Karpas-422 (cell line): ENCODE measurements at regions not wholly inside any gene's neighbourhood (a gene's known extent, or its start where the extent isn't known, plus 50 kb on each side); places are given as distances from the start of the nearest gene placed in this dataset.

Source experiments
- DNase-seq: peaks from one replicate; pipeline ENCODE4 v3.0.0-alpha.2; 2015
- H2AFZ ChIP-seq: fragments of 200-600 bp; sonication (generic); 2 replicates; pipeline ENCODE4 v1.6.1; 2014; ENCODE audit warnings: antibody characterized with exemption, low read length, mixed read lengths
- H3K27ac ChIP-seq: fragments of 200-600 bp; sonication (generic); 2 replicates; pipeline ENCODE4 v1.5.1; 2014; ENCODE audit warnings: mild to moderate bottlenecking, low read length, moderate library complexity
- H3K27me3 ChIP-seq: fragments of 200-600 bp; sonication (generic); 2 replicates; pipeline ENCODE4 v1.6.1; 2014; ENCODE audit warnings: low read length, mixed read lengths
- H3K36me3 ChIP-seq: fragments of 200-600 bp; sonication (generic); 2 replicates; pipeline ENCODE4 v1.6.1; 2014; ENCODE audit warnings: low read length, mixed read lengths; ENCODE audit not compliant: insufficient read depth
- H3K4me1 ChIP-seq: fragments of 200-600 bp; sonication (generic); 2 replicates; pipeline ENCODE4 v1.6.1; 2014; ENCODE audit warnings: mild to moderate bottlenecking, low read length, mixed read lengths
- H3K4me2 ChIP-seq: fragments of 200-600 bp; sonication (generic); 2 replicates; pipeline ENCODE4 v1.6.1; 2014; ENCODE audit warnings: low read length, low read depth, mild to moderate bottlenecking; ENCODE audit not compliant: poor library complexity, severe bottlenecking
- H3K4me3 ChIP-seq: fragments of 200-600 bp; sonication (generic); 2 replicates; pipeline ENCODE4 v1.5.1; 2014; ENCODE audit warnings: mild to moderate bottlenecking, antibody characterized with exemption, low read length, mixed read lengths
- H3K79me2 ChIP-seq: fragments of 200-600 bp; sonication (generic); 2 replicates; pipeline ENCODE4 v1.6.1; 2014; ENCODE audit warnings: mild to moderate bottlenecking, low read length, mixed read lengths
- H3K9ac ChIP-seq: fragments of 200-600 bp; sonication (generic); 2 replicates; pipeline ENCODE4 v1.6.0; 2014; ENCODE audit warnings: low read length
- H3K9me2 ChIP-seq: fragments of 200-600 bp; sonication (generic), shearing (Covaris generic); replicated peaks from 2 replicates; pipeline ENCODE4 v1.6.0; 2014; ENCODE audit warnings: mild to moderate bottlenecking, low read length, moderate library complexity; ENCODE audit not compliant: insufficient read depth
- H3K9me3 ChIP-seq: fragments of 300-700, 200-600 bp; sonication (generic); 2 replicates; pipeline ENCODE4 v1.6.1; 2014; ENCODE audit warnings: low read length, mixed read lengths
- H4K20me1 ChIP-seq: fragments of 200-600 bp; sonication (generic); 2 replicates; pipeline ENCODE4 v1.6.1; 2014; ENCODE audit warnings: mild to moderate bottlenecking, antibody characterized with exemption, low read length, low read depth; ENCODE audit not compliant: insufficient read depth

- Histone ChIP-seq H3K9me3 (no peaks in the 10 kb centered on the region), H3K9ac (no peak overlapping the region), H3K36me3 (no peaks in the 10 kb centered on the region), H3K4me3 (no peak overlapping the region), H4K20me1 (no peaks in the 10 kb centered on the region), H3K27ac (no peak overlapping the region), H2AFZ (no peak overlapping the region), H3K4me1 (no peaks in the 10 kb centered on the region), H3K9me2 (no peaks in the 10 kb centered on the region), H3K4me2 (no peak overlapping the region), H3K27me3 (no peaks in the 10 kb centered on the region), H3K79me2 (no peaks in the 10 kb centered on the region)
- no peak for DNase-seq
Observed at GRCh38 chr10:60494774-60495173, 105.1 kb upstream of the ANK3 start.

- H2AFZ ChIP-seq = no peak overlapping the region
- DNase-seq = no peak
- no peaks in the 10 kb centered on the region for H3K36me3 ChIP-seq
- H3K4me3 ChIP-seq = no peak overlapping the region
- H3K9me2 ChIP-seq = no peaks in the 10 kb centered on the region
- H3K9me3 ChIP-seq = no peaks in the 10 kb centered on the region
- H3K79me2 ChIP-seq = no peaks in the 10 kb centered on the region
- H4K20me1 ChIP-seq = no peaks in the 10 kb centered on the region
- H3K27ac ChIP-seq = no peak overlapping the region
- no peaks in the 10 kb centered on the region for H3K4me1 ChIP-seq
- H3K27me3 ChIP-seq = no peaks in the 10 kb centered on the region
- H3K4me2 ChIP-seq = no peak overlapping the region
- H3K9ac ChIP-seq = no peak overlapping the region
Observed at GRCh38 chr10:60491162-60491561, 101.5 kb upstream of the ANK3 start.

GRCh38 chr10:60490013-60490412, 100.3 kb upstream of the ANK3 start:
- H2AFZ ChIP-seq = no peak overlapping the region
- H3K4me3 ChIP-seq = no peak overlapping the region
- H3K79me2 ChIP-seq = no peaks in the 10 kb centered on the region
- H3K4me1 ChIP-seq = no peaks in the 10 kb centered on the region
- no peaks in the 10 kb centered on the region for H3K9me2 ChIP-seq
- H3K9me3 ChIP-seq = no peaks in the 10 kb centered on the region
- H3K4me2 ChIP-seq = no peak overlapping the region
- H4K20me1 ChIP-seq = no peaks in the 10 kb centered on the region
- H3K36me3 ChIP-seq = no peaks in the 10 kb centered on the region
- no peaks in the 10 kb centered on the region for H3K27me3 ChIP-seq
- H3K27ac ChIP-seq = no peak overlapping the region
- DNase-seq = no peak
- H3K9ac ChIP-seq = no peak overlapping the region

- H3K9me3 ChIP-seq = no peaks in the 10 kb centered on the region
- H3K4me2 ChIP-seq = no peak overlapping the region
- H3K4me3 ChIP-seq = no peak overlapping the region
- no peak overlapping the region for H2AFZ ChIP-seq
- DNase-seq = no peak
- no peak overlapping the region for H3K27ac ChIP-seq
- H3K9ac ChIP-seq = no peak overlapping the region
- no peaks in the 10 kb centered on the region for H3K36me3 ChIP-seq
- no peaks in the 10 kb centered on the region for H3K27me3 ChIP-seq
- no peaks in the 10 kb centered on the region for H3K9me2 ChIP-seq
- no peaks in the 10 kb centered on the region for H3K79me2 ChIP-seq
- no peaks in the 10 kb centered on the region for H3K4me1 ChIP-seq
- H4K20me1 ChIP-seq = no peaks in the 10 kb centered on the region
Observed at GRCh38 chr10:60488111-60488669, 98.5 kb upstream of the ANK3 start.

- H3K4me1 ChIP-seq = no peaks in the 10 kb centered on the region
- H3K27me3 ChIP-seq = no peaks in the 10 kb centered on the region
Observed at GRCh38 chr10:60487543-60487942, 97.9 kb upstream of the ANK3 start.

GRCh38 chr10:60485025-60485424, 95.3 kb upstream of the ANK3 start:
- Histone ChIP-seq H3K9me3 (no peaks in the 10 kb centered on the region), H3K36me3 (no peaks in the 10 kb centered on the region), H3K9ac (no peak overlapping the region), H4K20me1 (no peaks in the 10 kb centered on the region), H2AFZ (no peak overlapping the region), H3K4me2 (no peak overlapping the region), H3K4me3 (no peak overlapping the region), H3K9me2 (no peaks in the 10 kb centered on the region), H3K4me1 (no peaks in the 10 kb centered on the region), H3K79me2 (no peaks in the 10 kb centered on the region), H3K27me3 (no peaks in the 10 kb centered on the region), H3K27ac (no peak overlapping the region)
- DNase-seq = no peak

More at GRCh38 chr10:60487543-60487942, 97.9 kb upstream of the ANK3 start:
- Histone ChIP-seq H3K9ac (no peak overlapping the region), H3K9me2 (no peaks in the 10 kb centered on the region), H2AFZ (no peak overlapping the region), H3K79me2 (no peaks in the 10 kb centered on the region), H3K36me3 (no peaks in the 10 kb centered on the region), H3K9me3 (no peaks in the 10 kb centered on the region), H3K4me2 (no peak overlapping the region), H4K20me1 (no peaks in the 10 kb centered on the region), H3K27ac (no peak overlapping the region), H3K4me3 (no peak overlapping the region)
- DNase-seq = no peak

GRCh38 chr10:60480865-60481563, 91.3 kb upstream of the ANK3 start:
- Histone ChIP-seq H3K79me2 (no peaks in the 10 kb centered on the region), H3K4me2 (no peak overlapping the region), H3K9ac (no peak overlapping the region), H3K27ac (no peak overlapping the region), H3K27me3 (no peaks in the 10 kb centered on the region), H3K9me2 (no peaks in the 10 kb centered on the region), H3K4me3 (no peak overlapping the region), H4K20me1 (no peaks in the 10 kb centered on the region), H3K9me3 (no peaks in the 10 kb centered on the region), H3K36me3 (no peaks in the 10 kb centered on the region), H2AFZ (no peak overlapping the region), H3K4me1 (no peaks in the 10 kb centered on the region)
- no peak for DNase-seq

GRCh38 chr10:60479305-60480020, 89.8 kb upstream of the ANK3 start:
- H3K9ac ChIP-seq = no peak overlapping the region
- no peaks in the 10 kb centered on the region for H3K27me3 ChIP-seq
- H4K20me1 ChIP-seq = no peaks in the 10 kb centered on the region

More at GRCh38 chr10:60479305-60480020, 89.8 kb upstream of the ANK3 start:
- H3K79me2 ChIP-seq = no peaks in the 10 kb centered on the region
- H3K9me3 ChIP-seq = no peaks in the 10 kb centered on the region
- H3K4me1 ChIP-seq = no peaks in the 10 kb centered on the region
- H3K36me3 ChIP-seq = no peaks in the 10 kb centered on the region
- no peak overlapping the region for H3K27ac ChIP-seq
- no peaks in the 10 kb centered on the region for H3K9me2 ChIP-seq
- H3K4me2 ChIP-seq = no peak overlapping the region
- H2AFZ ChIP-seq = no peak overlapping the region
- DNase-seq = no peak
- no peak overlapping the region for H3K4me3 ChIP-seq
